ENCODE measurements at regions not wholly inside any gene's neighbourhood (a gene's known extent, or its start where the extent isn't known, plus 50 kb on each side); places are given as distances from the start of the nearest gene placed in this dataset.

DNA sequence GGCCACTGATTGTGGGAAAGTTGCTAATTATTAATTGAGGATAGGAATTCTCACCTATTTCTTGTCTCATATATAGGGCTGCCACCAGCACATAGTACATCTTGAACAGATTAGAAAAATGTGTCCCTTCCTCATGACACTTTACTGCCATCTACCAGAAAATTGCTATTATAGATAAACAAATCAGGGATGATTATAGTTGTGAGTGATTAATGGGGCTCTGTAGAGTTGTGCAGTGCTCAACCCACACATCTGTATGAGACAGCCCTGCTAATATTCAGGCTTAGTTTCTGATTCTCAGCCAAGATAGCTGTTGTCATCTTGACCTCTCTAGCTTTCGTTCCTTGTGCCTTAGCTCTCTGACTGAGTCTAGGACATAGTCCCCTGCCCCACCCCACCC, 373.3 kb downstream of the TLE4 start:
- TF ChIP-seq, protein P1, sequence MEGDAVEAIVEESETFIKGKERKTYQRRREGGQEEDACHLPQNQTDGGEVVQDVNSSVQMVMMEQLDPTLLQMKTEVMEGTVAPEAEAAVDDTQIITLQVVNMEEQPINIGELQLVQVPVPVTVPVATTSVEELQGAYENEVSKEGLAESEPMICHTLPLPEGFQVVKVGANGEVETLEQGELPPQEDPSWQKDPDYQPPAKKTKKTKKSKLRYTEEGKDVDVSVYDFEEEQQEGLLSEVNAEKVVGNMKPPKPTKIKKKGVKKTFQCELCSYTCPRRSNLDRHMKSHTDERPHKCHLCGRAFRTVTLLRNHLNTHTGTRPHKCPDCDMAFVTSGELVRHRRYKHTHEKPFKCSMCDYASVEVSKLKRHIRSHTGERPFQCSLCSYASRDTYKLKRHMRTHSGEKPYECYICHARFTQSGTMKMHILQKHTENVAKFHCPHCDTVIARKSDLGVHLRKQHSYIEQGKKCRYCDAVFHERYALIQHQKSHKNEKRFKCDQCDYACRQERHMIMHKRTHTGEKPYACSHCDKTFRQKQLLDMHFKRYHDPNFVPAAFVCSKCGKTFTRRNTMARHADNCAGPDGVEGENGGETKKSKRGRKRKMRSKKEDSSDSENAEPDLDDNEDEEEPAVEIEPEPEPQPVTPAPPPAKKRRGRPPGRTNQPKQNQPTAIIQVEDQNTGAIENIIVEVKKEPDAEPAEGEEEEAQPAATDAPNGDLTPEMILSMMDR (optimal IDR thresholded peaks at IDR 0.05 in 1 of 3, IDR thresholded peaks at IDR 0.05 in 1 of 3, conservative IDR thresholded peaks at IDR 0.05 in 1 of 3; ENCODE audit: extremely low read depth in 1 of 3, insufficient read depth in 2 of 3, low read length in 3 of 3) = no peak
- TF ChIP-seq EZH2 (IDR thresholded peaks at IDR 0.05; ENCODE audit: low read length) = no peak
